ENCODE measurements at regions not wholly inside any gene's neighbourhood (a gene's known extent, or its start where the extent isn't known, plus 50 kb on each side); places are given as distances from the start of the nearest gene placed in this dataset.

GRCh38 chr11:43550714-43551113, 129.8 kb upstream of the HSD17B12 start:
- no peak for TF ChIP-seq CTCF (IDR thresholded peaks at IDR 0.05; ENCODE audit: control extremely low read depth, extremely low read depth, low read depth, missing control alignments)
- no peak for DNase-seq (ENCODE audit: extremely low spot score)
- CTCF ChIA-PET = interaction anchor here (1.1 to 4.0 kb wide), 4 partner anchors 11 to 46 kb away, joined by 4 to 25 read pairs (median 6); no protein-coding TSS in a partner anchor
- POLR2A ChIA-PET = no interaction called here

- ChIA-PET POLR2A (no interaction called here), CTCF (interaction anchor here (1.8 to 4.0 kb wide), 2 partner anchors 12 to 13 kb away, joined by 6 to 25 read pairs; no protein-coding TSS in a partner anchor)
- TF ChIP-seq CTCF (IDR thresholded peaks at IDR 0.05; ENCODE audit: control extremely low read depth, extremely low read depth, low read depth, missing control alignments) = no peak
- DNase-seq (ENCODE audit: extremely low spot score) = no peak
These were observed 126.4 kb upstream of the HSD17B12 start for GRCh38 chr11:43554148-43554473.

GRCh38 chr11:43555186-43555585, 125.4 kb upstream of the HSD17B12 start:
- ChIA-PET POLR2A (no interaction called here), CTCF (interaction anchor here (1.5 to 1.8 kb wide), 2 partner anchors 12 to 51 kb away, joined by 3 to 6 read pairs; no protein-coding TSS in a partner anchor)
- no peak for DNase-seq (ENCODE audit: extremely low spot score)
- no peak for TF ChIP-seq CTCF (IDR thresholded peaks at IDR 0.05; ENCODE audit: control extremely low read depth, extremely low read depth, low read depth, missing control alignments)

- no peak for TF ChIP-seq CTCF (IDR thresholded peaks at IDR 0.05; ENCODE audit: control extremely low read depth, extremely low read depth, low read depth, missing control alignments)
- ChIA-PET POLR2A (no interaction called here), CTCF (interaction anchor here (1.2 to 11.8 kb wide), 5 partner anchors 11 to 296 kb away, joined by 3 to 133 read pairs (median 5); no protein-coding TSS in a partner anchor)
- DNase-seq (ENCODE audit: extremely low spot score) = no peak
These were observed 124.5 kb upstream of the HSD17B12 start for GRCh38 chr11:43555816-43556611.

- POLR2A ChIA-PET = no interaction called here
- CTCF ChIA-PET = interaction anchor here (0.8 to 11.8 kb wide), 5 partner anchors 9 to 295 kb away, joined by 3 to 133 read pairs (median 4); no protein-coding TSS in a partner anchor
- no peak for TF ChIP-seq CTCF (IDR thresholded peaks at IDR 0.05; ENCODE audit: control extremely low read depth, extremely low read depth, low read depth, missing control alignments)
- DNase-seq (ENCODE audit: extremely low spot score) = no peak
These were observed 123.7 kb upstream of the HSD17B12 start for GRCh38 chr11:43556612-43557375.

- no peak for TF ChIP-seq CTCF (IDR thresholded peaks at IDR 0.05; ENCODE audit: control extremely low read depth, extremely low read depth, low read depth, missing control alignments)
- CTCF ChIA-PET = interaction anchor here (0.8 to 11.8 kb wide), 6 partner anchors 8 to 332 kb away, joined by 3 to 133 read pairs (median 4); no protein-coding TSS in a partner anchor
- DNase-seq (ENCODE audit: extremely low spot score) = no peak
- POLR2A ChIA-PET = no interaction called here
These were observed 122.9 kb upstream of the HSD17B12 start for GRCh38 chr11:43557553-43558110.
